ENCODE measurements at regions not wholly inside any gene's neighbourhood (a gene's known extent, or its start where the extent isn't known, plus 50 kb on each side); places are given as distances from the start of the nearest gene placed in this dataset.

- no peak for TF ChIP-seq CTCF (IDR thresholded peaks at IDR 0.05)
- TF ChIP-seq POLR2A (IDR thresholded peaks at IDR 0.05) = no peak
Measured at GRCh38 chr4:181162676-181163075, 1080.5 kb upstream of the TENM3 start.

Data from heart left ventricle (tissue), 13 donors.